Skeletal muscle satellite cell (primary cell): ENCODE measurements at regions not wholly inside any gene's neighbourhood (a gene's known extent, or its start where the extent isn't known, plus 50 kb on each side); places are given as distances from the start of the nearest gene placed in this dataset.
"Not testable (repeated sequence)": the region's sequence is repeated elsewhere in the genome, so short reads cannot be mapped to it uniquely, and the experiment has no call there.

ENCODE experiments used
- H3K27me3 ChIP-seq: 2 replicates; pipeline ENCODE4 v1.7.0; 2013; ENCODE audit warnings: low read length; ENCODE audit not compliant: control insufficient read depth, insufficient read depth
- H3K36me3 ChIP-seq: 2 replicates; pipeline ENCODE4 v1.7.0; 2013; ENCODE audit warnings: mild to moderate bottlenecking, control low read depth, low read length; ENCODE audit not compliant: insufficient read depth
- H3K4me1 ChIP-seq: 2 replicates; pipeline ENCODE4 v1.7.0; 2013; ENCODE audit warnings: low read length; ENCODE audit not compliant: control insufficient read depth, insufficient read depth
- H3K4me2 ChIP-seq: 2 replicates; pipeline ENCODE4 v1.7.0; 2013; ENCODE audit warnings: mild to moderate bottlenecking, low read length
- H3K4me3 ChIP-seq: 2 replicates; pipeline ENCODE4 v1.7.0; 2013; ENCODE audit warnings: low read length
- H3K9ac ChIP-seq: 2 replicates; pipeline ENCODE4 v1.7.0; 2013; ENCODE audit warnings: mild to moderate bottlenecking, low read depth, low read length, moderate library complexity
- H3K9me3 ChIP-seq: replicated peaks from 2 replicates; pipeline ENCODE4 v1.7.0; 2013; ENCODE audit warnings: mild to moderate bottlenecking, control low read depth, low read length

DNA sequence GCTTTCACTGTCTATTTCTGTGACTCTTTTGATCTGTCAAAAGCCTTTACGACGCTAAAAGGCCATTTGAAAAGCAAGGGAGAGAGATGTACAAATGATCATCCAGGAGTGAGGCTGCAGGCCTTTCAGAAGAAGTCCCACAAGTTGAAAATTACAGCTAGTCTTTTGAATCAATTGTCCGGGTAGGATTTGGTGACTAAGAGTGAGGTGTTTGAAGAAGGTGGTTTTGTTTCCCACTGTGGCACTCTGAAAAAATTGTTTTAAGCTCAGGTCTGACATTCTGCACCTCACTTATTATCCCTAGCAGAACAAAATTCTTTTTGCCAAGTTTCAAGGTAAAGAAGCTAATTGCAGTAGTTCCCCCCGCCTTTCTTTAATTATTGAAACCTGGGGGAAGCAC, 50.8 kb upstream of the TMEM108 start:
- peaks cover 4% of the 10 kb centered on the region for H3K4me1 ChIP-seq
- no peak overlapping the region for H3K4me3 ChIP-seq
- H3K9me3 ChIP-seq: no peaks in the 10 kb centered on the region
- H3K4me2 ChIP-seq: no peak overlapping the region
- H3K9ac ChIP-seq: no peak overlapping the region
- H3K27me3 ChIP-seq: no peaks in the 10 kb centered on the region
- no peaks in the 10 kb centered on the region for H3K36me3 ChIP-seq

GRCh38 chr3:132984181-132984580, 54.0 kb upstream of the TMEM108 start:
- Histone ChIP-seq H3K4me3 (no peak overlapping the region), H3K27me3 (no peaks in the 10 kb centered on the region), H3K9ac (no peak overlapping the region), H3K4me1 (peaks cover 4% of the 10 kb centered on the region), H3K4me2 (no peak overlapping the region), H3K9me3 (no peaks in the 10 kb centered on the region), H3K36me3 (no peaks in the 10 kb centered on the region)

GRCh38 chr3:132983143-132983770, 54.9 kb upstream of the TMEM108 start:
- no peaks in the 10 kb centered on the region for H3K9me3 ChIP-seq
- no peaks in the 10 kb centered on the region for H3K27me3 ChIP-seq
- no peak overlapping the region for H3K9ac ChIP-seq
- no peak overlapping the region for H3K4me3 ChIP-seq
- H3K36me3 ChIP-seq: no peaks in the 10 kb centered on the region
- H3K4me1 ChIP-seq: peaks cover 4% of the 10 kb centered on the region
- no peak overlapping the region for H3K4me2 ChIP-seq

DNA sequence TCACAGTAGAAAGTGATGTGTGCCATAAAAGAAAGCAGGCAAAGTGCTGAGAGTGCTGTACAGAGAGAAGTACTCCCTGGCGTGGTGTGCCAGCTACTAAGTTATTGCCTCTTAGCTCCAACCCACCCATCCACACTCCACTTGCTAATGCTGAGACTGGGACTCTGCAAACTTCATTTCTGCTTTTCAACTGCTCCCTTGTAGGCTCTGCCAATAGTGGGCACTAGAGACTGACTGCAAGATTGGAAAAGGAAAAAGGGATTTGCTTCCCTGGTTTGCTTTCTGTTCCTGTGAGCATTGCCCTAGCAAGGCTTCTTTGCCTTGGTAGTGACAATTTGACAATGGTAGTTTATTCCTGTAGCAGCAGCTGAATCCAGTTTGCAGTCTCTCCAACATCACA, 56.5 kb upstream of the TMEM108 start:
- peaks cover 4% of the 10 kb centered on the region for H3K4me1 ChIP-seq

DNA sequence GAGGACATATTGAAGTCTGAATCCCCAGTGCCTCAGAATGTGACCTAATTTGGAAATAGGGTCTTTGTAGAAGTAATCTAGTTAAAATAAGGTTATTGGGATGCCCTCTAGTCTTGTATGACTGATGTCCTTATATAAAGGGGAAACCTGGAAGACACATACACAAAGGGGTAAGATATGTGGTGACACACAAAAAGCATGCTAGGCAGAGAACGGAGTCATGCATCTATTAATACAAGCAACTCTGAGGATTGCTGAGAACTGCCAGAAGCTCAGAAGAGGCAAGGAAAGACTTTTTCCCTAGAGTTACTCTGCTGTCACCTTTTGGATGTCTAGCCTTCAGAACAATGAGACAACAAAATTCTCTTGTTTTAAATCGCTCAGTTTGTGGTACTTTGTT, 58.1 kb upstream of the TMEM108 start:
- Histone ChIP-seq H3K4me3 (no peak overlapping the region), H3K9ac (no peak overlapping the region), H3K4me1 (peaks cover 4% of the 10 kb centered on the region), H3K27me3 (no peaks in the 10 kb centered on the region), H3K9me3 (no peaks in the 10 kb centered on the region), H3K36me3 (no peaks in the 10 kb centered on the region), H3K4me2 (no peak overlapping the region)

More for the DNA sequence above, 56.5 kb upstream of the TMEM108 start:
- no peaks in the 10 kb centered on the region for H3K27me3 ChIP-seq
- H3K9ac ChIP-seq: no peak overlapping the region
- no peaks in the 10 kb centered on the region for H3K36me3 ChIP-seq
- H3K4me3 ChIP-seq: no peak overlapping the region
- H3K9me3 ChIP-seq: no peaks in the 10 kb centered on the region
- H3K4me2 ChIP-seq: no peak overlapping the region

- Histone ChIP-seq H3K36me3 (no peaks in the 10 kb centered on the region), H3K27me3 (no peaks in the 10 kb centered on the region), H3K4me3 (no peak overlapping the region), H3K4me2 (no peak overlapping the region), H3K4me1 (peaks cover 4% of the 10 kb centered on the region), H3K9ac (no peak overlapping the region), H3K9me3 (no peaks in the 10 kb centered on the region)
These were observed 58.6 kb upstream of the TMEM108 start for GRCh38 chr3:132979606-132980005.

- H3K9ac ChIP-seq, H3K4me1 ChIP-seq, H3K4me2 ChIP-seq, H3K9me3 ChIP-seq, H3K4me3 ChIP-seq, H3K36me3 ChIP-seq, H3K27me3 ChIP-seq: not testable (repeated sequence)
These were observed 59.2 kb upstream of the TMEM108 start for GRCh38 chr3:132978946-132979345.

DNA sequence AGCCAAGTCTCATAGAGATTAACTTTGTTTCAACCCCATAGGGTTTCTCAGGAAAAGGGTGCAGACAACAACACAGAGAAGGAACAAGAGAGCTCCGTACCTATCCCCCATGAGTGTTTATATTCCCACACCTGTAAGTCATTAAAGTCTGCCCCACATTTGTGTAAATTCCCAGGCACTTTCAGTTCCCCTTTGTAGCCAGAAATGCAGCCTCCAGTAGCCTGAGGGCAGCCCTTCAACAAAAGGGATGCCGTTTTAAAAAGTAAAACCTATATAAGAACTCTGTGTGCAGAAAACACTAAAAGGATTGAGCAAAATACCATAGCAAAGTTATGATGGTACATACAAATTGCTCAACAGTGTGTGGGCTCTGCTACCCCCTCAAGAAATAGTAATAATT, 59.7 kb upstream of the TMEM108 start:
- Histone ChIP-seq H3K4me1 (peaks cover 3% of the 10 kb centered on the region), H3K9me3 (no peaks in the 10 kb centered on the region), H3K4me2 (no peak overlapping the region), H3K4me3 (no peak overlapping the region), H3K27me3 (no peaks in the 10 kb centered on the region), H3K9ac (no peak overlapping the region), H3K36me3 (no peaks in the 10 kb centered on the region)

- Histone ChIP-seq H3K4me1 (peaks cover 5% of the 10 kb centered on the region), H3K4me3 (no peak overlapping the region), H3K9ac (no peak overlapping the region), H3K4me2 (no peak overlapping the region), H3K9me3 (no peaks in the 10 kb centered on the region), H3K36me3 (no peaks in the 10 kb centered on the region), H3K27me3 (no peaks in the 10 kb centered on the region)
These were observed 64.1 kb upstream of the TMEM108 start for GRCh38 chr3:132974097-132974496.

- Histone ChIP-seq H3K9me3 (no peaks in the 10 kb centered on the region), H3K4me3 (no peak overlapping the region), H3K27me3 (no peaks in the 10 kb centered on the region), H3K36me3 (no peaks in the 10 kb centered on the region), H3K9ac (no peak overlapping the region), H3K4me2 (no peak overlapping the region), H3K4me1 (peaks cover 5% of the 10 kb centered on the region)
These were observed 64.8 kb upstream of the TMEM108 start for GRCh38 chr3:132973441-132973840.

- H3K4me2 ChIP-seq: no peak overlapping the region
- H3K9me3 ChIP-seq: no peaks in the 10 kb centered on the region
- H3K27me3 ChIP-seq: no peaks in the 10 kb centered on the region
- H3K9ac ChIP-seq: no peak overlapping the region
- peaks cover 5% of the 10 kb centered on the region for H3K4me1 ChIP-seq
- no peaks in the 10 kb centered on the region for H3K36me3 ChIP-seq
- no peak overlapping the region for H3K4me3 ChIP-seq
These were observed 65.9 kb upstream of the TMEM108 start for GRCh38 chr3:132972333-132972732.

GRCh38 chr3:132966374-132966773, 71.8 kb upstream of the TMEM108 start:
- Histone ChIP-seq H3K9ac (no peak overlapping the region), H3K9me3 (no peaks in the 10 kb centered on the region), H3K27me3 (no peaks in the 10 kb centered on the region), H3K36me3 (no peaks in the 10 kb centered on the region), H3K4me3 (no peak overlapping the region), H3K4me1 (no peaks in the 10 kb centered on the region), H3K4me2 (no peak overlapping the region)
